Stimulated activated CD4-positive, alpha-beta T cell treated with anti-CD3 and anti-CD28 coated beads, Interleukin-2, amount 100 ng/mL, for 48 hours (primary cell): ENCODE measurements at regions not wholly inside any gene's neighbourhood (a gene's known extent, or its start where the extent isn't known, plus 50 kb on each side); places are given as distances from the start of the nearest gene placed in this dataset.

Source experiments
- DNase-seq, 2 donors: peaks; one replicate each; pipeline ENCODE4 v3.0.0-alpha.2; 2020

DNA sequence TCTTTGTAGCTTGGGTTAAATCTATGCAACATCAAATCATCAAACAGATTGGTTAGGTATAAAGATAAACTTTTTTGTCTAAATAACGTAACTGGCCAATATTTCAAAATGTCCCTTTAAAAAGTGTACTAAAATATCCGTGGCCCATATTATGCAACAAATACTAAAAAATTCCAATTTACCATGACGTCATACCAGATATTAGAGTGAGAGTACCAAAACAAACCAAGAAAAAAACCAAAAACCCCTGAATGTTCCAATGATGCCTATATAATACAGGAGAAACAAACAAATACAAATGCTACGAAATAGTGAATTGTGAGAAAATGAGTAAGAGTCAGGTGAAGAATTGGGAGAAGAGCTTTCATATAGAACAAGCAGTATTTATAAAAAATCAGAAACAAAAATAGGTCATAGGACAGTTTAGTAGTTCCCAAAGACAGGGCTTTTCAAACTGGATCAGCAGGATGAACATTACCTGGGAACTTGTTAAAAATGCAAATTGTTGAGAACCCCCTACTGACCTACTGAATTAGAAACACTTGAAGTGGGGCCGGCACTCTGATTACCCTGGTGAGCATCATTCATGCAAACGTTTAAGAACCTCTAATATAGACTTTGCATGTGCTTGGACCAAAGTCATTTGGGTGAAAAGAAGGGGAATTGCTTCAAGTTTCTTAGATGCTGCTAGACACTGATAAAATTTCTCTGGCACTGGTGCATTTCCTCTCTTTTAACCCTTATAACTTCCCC, 753.7 kb downstream of the DSC3 start:
- no peak for DNase-seq

DNA sequence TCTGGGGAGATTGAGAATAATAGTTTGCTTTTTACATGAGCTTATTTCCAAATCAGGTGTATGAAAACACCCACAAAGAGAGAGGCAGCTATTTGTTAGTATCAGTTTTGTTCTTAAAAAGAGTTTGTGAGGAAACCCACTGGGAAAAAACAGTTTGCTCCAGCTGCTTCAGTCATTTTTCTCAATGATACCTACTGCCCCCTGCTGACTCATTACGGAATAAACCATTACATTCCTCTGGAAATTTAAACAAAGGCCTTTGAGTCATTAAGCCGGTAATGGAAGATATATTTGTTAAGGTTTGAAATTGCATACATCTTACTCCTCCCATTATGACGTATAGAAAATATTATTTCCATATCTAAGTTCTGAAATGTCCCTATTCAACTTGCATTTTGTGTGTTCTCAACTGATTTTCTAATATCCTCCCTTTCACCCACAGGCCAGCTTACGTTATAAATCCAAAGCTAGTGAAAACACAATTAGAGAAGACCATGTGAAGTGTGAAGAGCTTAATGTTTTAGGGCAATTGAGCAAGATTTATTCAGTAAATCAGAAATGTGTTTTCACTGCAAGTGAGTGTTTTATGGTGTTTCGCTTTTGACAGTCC, 761.6 kb downstream of the DSC3 start:
- DNase-seq: peak in 1 of 2 donors; percentile 1

DNA sequence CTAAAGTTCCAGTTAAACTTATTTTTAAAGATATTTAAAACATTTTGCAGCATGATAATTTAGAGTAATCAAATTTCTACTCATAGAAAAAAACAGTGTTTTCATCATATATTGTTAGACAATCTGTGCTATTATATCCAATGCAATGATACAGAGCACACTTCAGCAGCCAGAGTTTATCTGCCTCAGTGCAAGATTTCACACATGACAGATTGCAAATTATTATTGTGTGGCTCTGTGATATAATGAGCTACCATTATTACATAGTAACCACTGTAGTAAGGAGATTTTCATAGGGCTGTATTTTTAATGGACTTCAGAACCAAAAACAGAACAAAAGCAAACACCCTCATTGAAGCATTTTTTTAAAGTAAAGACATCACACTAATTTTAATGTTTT, 762.4 kb downstream of the DSC3 start:
- DNase-seq: no peak

DNA sequence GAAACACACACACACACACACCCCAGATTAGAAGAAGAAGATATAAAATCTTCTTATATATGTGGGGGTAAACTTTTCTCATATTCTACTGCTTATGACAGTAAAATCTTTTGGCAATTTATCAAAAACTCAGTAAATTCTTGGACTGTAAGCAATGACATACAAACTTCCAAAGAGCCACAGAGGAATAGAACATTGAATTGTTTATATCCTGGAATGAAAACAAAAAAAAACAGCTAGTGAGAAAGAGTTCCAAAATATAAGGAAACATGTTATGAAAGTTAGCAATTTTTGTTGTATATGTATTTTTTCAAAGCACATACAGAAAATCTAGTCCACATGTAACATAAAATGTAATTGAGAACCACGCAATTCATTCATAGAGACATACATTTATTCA, 764.9 kb downstream of the DSC3 start:
- DNase-seq: no peak

DNA sequence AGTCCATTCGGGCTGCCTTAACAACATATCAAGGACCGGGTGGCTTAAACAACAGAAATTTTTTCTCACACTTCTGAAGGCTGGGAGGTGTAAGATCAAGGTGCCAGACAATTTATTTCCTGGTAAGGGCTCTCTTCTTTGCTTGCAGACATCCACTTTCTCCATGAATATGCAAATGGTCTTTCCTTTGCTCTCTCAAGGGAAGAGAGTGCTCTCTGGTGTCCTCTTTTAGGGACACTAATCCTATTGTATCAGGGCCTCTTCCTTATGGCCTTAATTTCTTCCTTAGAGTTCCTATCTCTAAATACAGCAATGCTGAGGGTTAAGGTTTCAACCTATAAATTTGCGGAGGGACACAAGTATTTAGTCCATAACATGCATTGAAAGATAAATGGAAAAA, 770.8 kb downstream of the DSC3 start:
- no peak for DNase-seq

DNA sequence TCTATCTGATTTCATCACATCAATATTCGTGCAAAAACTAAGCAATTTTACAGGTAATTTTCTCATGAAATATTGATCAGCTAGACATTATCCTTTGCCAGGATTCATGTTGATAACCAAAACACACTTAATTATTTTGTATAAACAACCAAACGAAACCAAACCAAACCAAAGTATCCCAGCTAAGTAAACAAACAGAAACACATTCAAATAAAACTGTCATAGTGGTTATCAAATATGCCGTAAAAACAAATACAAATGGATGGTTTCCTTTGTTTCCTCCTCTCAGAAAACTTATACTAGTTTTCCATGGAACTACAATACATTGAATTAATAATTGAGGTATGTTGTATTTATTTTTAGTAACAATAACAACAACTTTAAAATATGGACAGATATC, 777.4 kb downstream of the DSC3 start:
- no peak for DNase-seq

DNA sequence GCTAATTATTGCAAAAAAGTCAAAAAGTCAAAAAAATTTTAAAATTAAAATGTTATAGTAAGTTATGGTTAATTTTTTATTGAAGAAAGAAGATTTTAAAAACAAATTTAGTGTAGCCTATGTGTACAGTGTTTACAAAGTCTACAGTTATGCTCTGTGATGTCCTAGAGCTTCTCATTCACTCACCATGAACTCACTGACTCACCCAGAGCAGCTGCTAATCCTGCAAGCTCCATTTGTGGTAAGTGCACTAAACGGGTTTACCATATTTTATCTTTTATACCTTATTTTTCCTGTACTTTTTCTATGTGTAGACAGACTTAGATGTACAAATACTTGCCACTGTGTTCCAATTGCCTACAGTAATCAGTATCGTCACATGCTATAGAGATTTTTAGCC, 788.2 kb downstream of the DSC3 start:
- DNase-seq: no peak

DNA sequence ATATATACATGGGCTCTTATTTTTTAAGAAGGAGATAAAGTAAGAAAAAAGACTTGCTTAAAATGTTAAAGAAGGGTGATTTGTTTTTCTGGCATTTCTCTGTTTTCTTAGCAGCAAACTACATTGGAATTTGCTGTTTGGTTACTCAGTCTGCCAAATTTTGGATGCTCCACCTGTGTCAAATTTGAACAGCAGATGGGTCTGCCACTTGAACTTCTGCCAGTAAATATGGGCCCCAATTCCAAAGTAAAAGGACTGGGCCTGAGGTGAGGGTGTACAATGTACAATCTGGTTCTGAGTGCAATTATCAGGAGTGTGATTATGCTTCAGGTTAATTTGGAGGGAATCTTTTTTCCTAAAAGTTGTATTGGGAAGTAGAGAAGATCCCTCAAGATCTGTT, 794.5 kb downstream of the DSC3 start:
- no peak for DNase-seq

DNA sequence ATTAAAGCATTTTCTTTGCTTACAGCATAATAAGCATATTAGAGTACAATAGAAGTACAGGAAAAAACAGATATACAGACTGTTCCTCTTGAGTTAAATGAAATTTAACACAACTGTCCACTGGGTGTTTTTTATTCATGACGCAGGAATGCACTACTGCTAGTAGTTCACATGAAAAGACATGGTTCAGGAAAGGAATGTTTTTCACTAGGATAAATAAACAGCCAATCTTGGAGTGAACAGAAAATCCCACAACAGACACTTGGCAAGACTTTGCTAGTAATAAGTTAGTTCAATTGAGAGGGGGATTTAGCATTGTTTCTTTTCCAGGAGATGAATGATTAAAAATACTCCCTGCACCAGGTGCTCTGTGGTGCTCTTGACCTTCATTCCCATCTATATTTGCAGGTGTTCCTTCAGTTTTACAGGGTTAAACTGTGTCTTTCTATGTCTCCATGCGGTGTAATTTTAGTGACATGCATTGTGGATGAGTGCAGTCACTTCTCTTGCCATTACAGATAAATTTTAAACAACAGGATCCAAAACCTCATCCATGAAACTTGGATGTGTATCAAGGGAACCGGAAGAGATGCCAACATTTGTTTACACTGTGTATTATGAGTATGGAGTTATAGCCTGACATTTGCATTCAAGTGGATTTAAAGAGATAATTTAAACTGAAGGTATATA, 796.6 kb downstream of the DSC3 start:
- DNase-seq: no peak

DNA sequence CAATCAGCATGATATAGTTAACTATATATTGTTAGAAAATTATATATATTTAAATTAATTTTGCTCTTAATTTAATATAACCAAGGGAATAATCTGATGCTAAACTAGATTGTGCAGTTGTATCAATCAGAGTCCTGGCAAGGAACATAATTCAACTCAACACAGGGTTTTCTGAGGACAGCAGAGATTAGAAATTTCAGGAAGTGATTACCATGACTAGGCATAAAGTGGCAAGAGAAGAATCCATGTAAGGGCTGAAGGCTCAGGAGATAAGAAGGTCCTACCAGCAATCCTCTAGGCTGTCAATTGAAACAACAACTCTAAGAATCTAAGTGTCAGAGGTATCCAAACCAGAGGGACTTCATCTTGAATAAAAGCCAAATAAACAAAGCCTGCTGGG, 807.8 kb downstream of the DSC3 start:
- DNase-seq: no peak

DNA sequence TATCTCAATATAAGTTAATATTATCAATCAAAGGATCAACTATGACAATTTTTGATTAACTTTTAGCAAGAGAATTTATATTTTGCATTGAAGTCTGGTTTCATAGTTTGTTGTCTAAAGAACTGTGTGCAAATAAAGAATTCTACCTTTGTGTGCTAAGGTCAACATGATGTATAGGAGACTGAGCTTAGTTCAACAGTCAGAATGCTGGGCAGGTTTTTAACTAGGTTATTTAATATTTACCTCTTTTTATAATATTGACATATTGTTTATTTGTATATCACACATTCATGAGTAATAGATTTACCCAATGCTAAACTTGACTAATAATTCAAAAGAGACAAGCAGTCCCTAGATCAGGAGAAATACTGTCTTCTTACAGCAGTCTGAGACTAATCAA, 831.4 kb downstream of the DSC3 start:
- no peak for DNase-seq

DNA sequence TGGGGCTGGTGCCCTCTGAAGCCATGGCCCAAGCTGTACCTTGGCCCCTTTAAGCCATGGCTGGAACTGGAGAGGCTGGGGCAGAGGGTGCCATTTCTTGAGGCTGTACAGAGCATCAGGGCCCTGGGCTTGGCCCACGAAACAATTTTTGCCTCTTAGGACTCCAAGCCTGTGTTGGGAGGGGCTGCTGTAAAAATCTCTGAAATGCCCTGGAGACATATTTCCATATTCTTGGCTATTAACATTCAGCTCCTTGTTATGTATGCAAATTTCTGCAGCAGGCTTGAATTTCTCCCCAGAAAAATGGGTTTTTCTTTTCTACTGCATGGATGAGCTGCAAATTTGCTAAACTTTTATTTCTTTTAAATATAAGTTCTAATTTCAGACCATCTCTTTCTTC, 834.0 kb downstream of the DSC3 start:
- no peak for DNase-seq

DNA sequence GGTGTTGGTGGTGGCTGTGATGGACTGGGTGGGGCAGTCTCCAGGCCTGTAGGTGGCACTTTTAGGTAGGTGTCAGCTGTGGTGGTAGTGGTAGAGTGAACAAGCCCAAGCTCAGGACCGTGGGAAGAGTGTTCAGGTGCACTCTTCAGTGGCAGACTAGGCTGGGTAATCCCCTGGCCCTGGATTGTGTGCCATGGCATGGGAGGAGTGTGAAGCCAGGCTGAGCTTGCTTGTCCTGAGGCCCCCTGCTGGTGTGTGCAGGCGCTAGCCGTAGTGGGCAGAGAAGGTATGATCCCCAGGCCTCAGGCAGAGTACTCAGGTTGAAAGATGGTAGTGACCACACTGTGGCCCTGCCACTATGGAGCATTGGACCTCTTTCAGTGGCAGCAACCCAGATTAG, 850.3 kb downstream of the DSC3 start:
- DNase-seq: no peak

DNA sequence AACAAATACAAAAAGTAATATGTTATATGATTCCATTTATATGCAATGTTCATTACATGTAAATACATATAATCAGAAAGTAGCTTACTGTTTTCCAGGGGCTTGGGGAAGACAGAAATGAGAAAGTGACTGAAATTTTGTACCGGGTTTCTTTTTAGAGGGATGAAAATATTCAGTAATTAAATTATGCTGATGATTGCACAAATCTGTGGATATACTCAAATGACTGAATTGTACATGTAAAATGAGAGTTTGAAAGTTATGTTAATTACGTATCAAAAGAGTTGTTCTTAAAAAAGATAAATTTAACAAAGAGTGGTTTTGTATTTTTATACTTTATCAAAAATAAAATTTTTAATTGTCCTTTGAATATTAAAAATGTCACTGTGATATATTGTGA, 856.3 kb downstream of the DSC3 start:
- DNase-seq: no peak

DNA sequence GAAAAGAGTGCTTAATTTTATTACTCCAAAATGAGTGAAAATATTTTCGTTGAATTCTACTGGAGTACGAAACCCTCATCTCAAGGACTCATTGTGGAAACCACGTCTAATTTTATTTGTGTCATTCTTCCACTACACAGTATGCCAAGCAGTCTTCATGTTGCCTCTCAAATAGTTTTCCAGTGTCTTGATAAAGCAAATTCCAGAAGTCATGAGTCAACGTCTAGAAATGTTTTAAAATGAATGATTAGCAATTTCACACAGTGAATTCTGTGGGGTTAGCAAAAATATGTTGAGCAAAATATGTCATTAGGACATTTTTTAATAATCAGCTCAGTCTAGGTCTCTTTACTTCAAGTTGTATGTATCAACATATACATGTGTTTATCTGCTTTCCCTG, 865.5 kb downstream of the DSC3 start:
- DNase-seq: no peak

DNA sequence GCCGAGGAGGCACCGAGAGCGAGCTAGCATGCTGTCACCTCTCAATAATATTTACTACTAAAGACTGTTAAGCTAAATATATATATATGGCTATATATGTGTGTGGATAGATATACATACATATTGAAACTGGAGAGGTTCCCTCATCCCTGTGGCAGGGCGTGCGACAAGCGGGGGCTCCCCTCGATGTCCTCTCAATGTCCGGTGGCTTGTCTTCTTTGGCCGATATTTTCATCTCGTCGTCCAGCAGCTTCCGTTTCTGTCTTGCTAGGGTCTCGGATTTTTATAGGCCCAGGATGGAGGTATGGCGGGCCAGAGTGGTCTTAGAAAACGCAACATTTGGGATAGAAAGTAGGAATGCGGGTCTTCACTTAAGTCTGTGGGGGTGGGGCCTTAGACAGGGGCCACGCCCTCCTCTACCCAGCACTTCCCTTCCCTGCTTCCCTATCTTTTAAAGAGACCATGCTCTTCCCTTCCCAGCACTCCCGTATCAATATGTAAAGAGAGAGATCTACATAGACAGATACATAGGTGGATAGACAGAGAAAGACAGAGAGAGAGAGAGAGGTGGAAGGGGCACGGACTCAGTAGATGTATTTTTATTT, 866.8 kb downstream of the DSC3 start:
- DNase-seq: no peak

DNA sequence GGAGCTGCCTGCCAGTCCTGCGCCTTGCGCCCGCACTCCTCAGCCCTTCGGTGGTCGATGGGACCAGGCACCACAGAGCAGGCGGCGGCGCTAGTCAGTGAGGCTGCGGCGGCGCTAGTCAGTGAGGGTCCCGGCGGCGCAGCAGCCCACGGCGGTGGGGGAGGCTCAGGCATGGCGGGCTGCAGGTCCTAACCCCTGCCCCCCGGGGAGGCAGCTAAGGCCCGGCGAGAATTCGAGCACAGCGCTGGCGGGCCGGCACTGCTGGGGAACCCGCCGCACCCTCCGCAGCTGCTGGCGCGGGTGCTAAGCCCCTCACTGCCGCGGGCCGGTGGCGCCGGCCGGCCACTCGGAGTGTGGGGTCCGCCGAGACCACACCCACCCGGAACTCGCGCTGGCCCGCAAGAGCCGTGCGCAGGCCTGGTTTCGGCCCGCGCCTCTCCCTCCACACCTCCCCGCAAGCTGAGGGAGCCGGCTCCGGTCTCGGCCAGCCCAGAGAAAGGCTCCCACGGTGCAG, 867.4 kb downstream of the DSC3 start:
- DNase-seq: no peak

DNA sequence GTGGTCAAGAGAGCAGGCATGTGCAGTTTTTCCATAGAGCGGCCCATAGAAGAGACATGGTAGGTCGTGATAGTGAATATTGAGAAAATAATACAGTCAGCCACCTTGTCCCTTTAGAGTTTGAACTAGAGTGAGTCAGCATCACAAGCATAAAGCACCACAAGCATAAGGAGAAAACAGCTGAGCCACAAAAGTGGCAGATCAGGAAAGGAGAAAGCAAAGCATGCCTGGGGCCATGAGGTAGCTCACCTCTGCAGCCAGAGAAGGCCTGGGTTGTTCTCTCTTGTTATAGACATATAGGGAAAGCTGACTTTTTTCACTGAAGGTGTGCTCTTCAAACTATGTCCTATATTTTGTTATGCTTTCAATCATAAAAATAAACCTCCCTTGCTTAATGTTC, 879.0 kb downstream of the DSC3 start:
- no peak for DNase-seq

DNA sequence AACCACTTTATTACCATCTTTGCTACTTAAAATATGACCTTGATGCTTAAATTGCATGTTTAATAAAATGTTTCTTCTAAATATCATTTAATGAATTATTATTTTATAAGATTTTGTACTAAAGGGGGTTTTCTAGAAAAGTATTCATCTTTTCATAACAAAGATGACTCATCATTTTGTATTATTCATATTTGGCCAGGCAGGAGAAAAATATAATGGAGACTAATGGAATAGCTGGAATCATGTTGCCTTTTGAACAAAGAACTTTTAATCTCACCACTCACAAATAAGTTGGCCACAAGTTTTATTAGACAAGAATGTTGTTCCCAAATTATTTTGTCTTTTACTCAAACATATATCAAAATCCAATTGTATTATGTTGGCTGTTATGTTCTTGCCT, 882.4 kb downstream of the DSC3 start:
- DNase-seq: no peak

DNA sequence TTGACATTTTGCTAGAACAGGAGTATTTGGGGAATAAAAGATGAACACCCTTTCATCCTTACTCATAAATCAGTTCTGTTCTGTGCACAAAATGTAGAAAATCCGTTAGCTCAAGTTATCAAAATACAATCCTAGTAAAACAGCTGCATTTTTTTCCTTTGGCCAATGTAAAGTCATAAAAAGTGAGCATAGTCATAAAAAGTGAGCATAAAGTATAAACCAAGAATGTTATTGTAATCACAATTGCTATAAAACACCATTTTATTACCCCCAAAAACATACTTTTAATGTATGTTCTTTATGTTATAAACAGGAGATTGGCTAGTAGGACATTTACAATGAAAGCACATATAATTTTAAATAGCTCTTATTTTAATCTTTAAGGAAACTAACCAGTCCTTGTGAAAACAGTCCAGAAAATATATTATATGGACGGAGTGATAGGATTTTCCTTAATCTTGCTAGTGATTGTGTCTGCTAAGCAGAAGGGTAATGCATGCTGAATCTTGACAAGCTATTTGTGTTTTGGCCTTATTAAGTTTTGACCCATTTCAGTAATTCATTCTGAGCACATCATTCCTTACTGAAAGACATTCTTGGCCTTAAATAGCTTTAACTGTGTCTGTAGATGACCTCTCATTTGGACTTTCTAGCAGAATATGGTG, 891.8 kb downstream of the DSC3 start:
- DNase-seq: no peak

DNA sequence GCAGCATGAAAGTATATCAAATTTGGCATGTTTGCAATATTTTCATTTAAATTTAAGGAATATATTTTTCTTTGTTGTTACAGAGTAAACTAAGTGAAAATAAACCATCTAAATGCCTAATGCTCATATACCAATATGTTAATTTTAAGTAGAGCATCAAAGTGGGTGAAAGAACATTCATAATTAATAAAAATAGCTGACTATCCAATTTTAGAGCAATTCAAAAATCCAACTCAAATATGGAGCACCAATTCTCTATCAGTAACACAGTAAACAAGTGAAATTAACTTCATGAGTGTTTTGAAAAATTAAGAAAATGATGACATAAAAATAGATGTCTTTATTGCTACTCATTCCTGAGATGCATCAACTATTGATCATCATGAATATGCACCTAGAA, 893.0 kb downstream of the DSC3 start:
- DNase-seq: no peak

DNA sequence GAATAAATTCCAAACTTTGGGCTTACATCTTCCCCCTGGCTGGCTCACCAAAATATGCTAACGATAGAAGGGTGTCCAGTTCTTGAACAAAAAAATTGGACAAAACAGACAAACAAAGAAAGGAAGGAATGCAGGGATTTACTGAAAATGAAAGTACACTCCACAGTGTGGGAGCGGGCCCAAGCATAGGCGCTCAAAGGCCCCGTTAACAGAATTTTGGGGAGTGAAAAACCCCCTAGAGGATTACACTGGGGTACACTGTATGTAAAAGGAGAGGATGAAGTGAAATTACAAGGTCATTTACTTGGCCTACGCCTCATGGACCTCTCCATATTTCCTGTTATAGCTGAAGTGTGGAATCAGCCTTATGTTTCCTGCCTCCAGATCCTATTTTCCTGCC, 899.7 kb downstream of the DSC3 start:
- DNase-seq: no peak

DNA sequence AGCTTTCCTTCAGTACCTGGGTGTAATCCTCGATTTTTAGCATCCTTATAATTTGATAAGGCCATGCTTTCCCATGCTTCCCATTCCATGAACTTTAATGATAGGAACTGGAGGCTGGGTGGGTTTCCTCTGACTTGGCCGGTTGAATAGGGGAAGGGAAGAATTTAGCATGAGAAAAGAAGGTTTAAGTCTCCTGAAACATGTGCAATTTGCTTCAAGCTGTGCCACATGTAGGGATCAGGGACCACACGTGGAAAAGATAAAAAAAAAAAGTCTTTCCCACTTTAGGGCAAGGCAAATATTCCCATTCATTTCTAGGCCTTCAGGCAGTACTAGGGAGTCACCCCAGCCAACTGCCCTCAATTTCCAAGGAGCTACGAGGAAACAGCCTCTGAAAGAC, 900.3 kb downstream of the DSC3 start:
- DNase-seq: no peak
